H1 (cell line): ENCODE measurements at regions not wholly inside any gene's neighbourhood (a gene's known extent, or its start where the extent isn't known, plus 50 kb on each side); places are given as distances from the start of the nearest gene placed in this dataset.

Source experiments
- CTCF ChIA-PET: fragments of 300-600 bp; sonication (Branson Sonifier 250); formaldehyde crosslinking; loops from one replicate; lab custom pipeline; 2021; ENCODE audit not compliant: partially characterized antibody; lab: Charles Lee
- POLR2A ChIA-PET: fragments of 300-600 bp; sonication (Branson Sonifier 250); formaldehyde crosslinking; loops from one replicate; lab custom pipeline; 2021; ENCODE audit warnings: inconsistent platforms; ENCODE audit not compliant: partially characterized antibody; lab: Charles Lee
- DNase-seq, 2 experiments: peaks; one replicate each; pipeline versions ENCODE4 v3.0.0 to v3.0.0-alpha.2; 2010 to 2022; ENCODE audit warnings: low spot score in 2 of 2, low read depth in 1 of 2, mixed read lengths in 1 of 2
- FAIRE-seq: peaks from 2 replicates; lab custom pipeline; 2011; peaks lifted over from hg19 to GRCh38; lab: Jason Lieb, UNC
- H2AFZ ChIP-seq: 2 replicates; pipeline ENCODE4 v1.8.1; 2012; ENCODE audit warnings: low read length, inconsistent platforms
- H2AK5ac ChIP-seq: 2 replicates; pipeline ENCODE4 v1.6.1; 2013; ENCODE audit warnings: low read depth, low read length
- H2BK120ac ChIP-seq: replicated peaks from 2 replicates; pipeline ENCODE3; 2013; ENCODE audit warnings: low read depth, low read length, inconsistent platforms
- H2BK12ac ChIP-seq: 2 replicates; pipeline ENCODE4 v1.6.1; 2013; ENCODE audit warnings: low read depth, low read length
- H2BK15ac ChIP-seq: 2 replicates; pipeline ENCODE4 v1.6.1; 2013; ENCODE audit warnings: low read length
- H2BK20ac ChIP-seq: 2 replicates; pipeline ENCODE4 v1.6.1; 2013; ENCODE audit warnings: low read length
- H2BK5ac ChIP-seq: 2 replicates; pipeline ENCODE4 v1.6.1; 2013; ENCODE audit warnings: low read depth, low read length
- H3K14ac ChIP-seq: 2 replicates; pipeline ENCODE4 v1.6.1; 2013; ENCODE audit warnings: inconsistent platforms; ENCODE audit not compliant: insufficient read length
- H3K18ac ChIP-seq: 2 replicates; pipeline ENCODE4 v1.6.1; 2013; ENCODE audit warnings: low read length; ENCODE audit errors: extremely low read depth
- H3K23ac ChIP-seq: 2 replicates; pipeline ENCODE4 v1.6.1; 2013; ENCODE audit warnings: inconsistent platforms; ENCODE audit not compliant: insufficient read length
- H3K23me2 ChIP-seq: 2 replicates; pipeline ENCODE4 v1.6.1; 2013; ENCODE audit warnings: low read depth, low read length
- H3K27ac ChIP-seq: 2 replicates; pipeline ENCODE4 v1.6.1; 2011; ENCODE audit warnings: low read depth, low read length, inconsistent platforms
- H3K27me3 ChIP-seq, 4 experiments: replicated peaks in 1 of 4; 1 replicate in 1 of 4; 2 replicates in 3 of 4; pipeline versions ENCODE4 v1.6.1 to v1.8.1; 2011 to 2013; ENCODE audit warnings: low read length in 3 of 4, mild to moderate bottlenecking in 3 of 4, inconsistent platforms in 2 of 4, mixed read lengths in 2 of 4, moderate library complexity in 1 of 4; ENCODE audit not compliant: control insufficient read depth in 3 of 4, insufficient read depth in 3 of 4; ENCODE audit errors: extremely low read depth in 1 of 4
- H3K36me3 ChIP-seq, 4 experiments: 2 replicates each; pipeline versions ENCODE4 v1.6.1 to v1.8.1; 2011 to 2013; ENCODE audit warnings: mild to moderate bottlenecking in 4 of 4, low read length in 3 of 4, moderate library complexity in 2 of 4, control low read depth in 1 of 4, inconsistent platforms in 1 of 4; ENCODE audit not compliant: insufficient read depth in 4 of 4, control insufficient read depth in 2 of 4
- H3K4ac ChIP-seq: replicated peaks from 2 replicates; pipeline ENCODE3; 2013; ENCODE audit warnings: low read length, low read depth, mixed read lengths, inconsistent platforms; ENCODE audit not compliant: insufficient read length
- H3K4me1 ChIP-seq, 4 experiments: replicated peaks in 1 of 4; 1 replicate in 1 of 4; 2 replicates in 3 of 4; pipeline versions ENCODE4 v1.6.1 to v1.8.1; 2011 to 2013; ENCODE audit warnings: low read length in 3 of 4, inconsistent platforms in 2 of 4, mixed read lengths in 1 of 4; ENCODE audit not compliant: insufficient read depth in 4 of 4, control insufficient read depth in 3 of 4
- H3K4me2 ChIP-seq, 2 experiments: 2 replicates each; pipeline versions ENCODE4 v1.6.1 to v1.8.1; 2011 to 2013; ENCODE audit warnings: low read depth in 2 of 2, low read length in 2 of 2, control low read depth in 1 of 2, inconsistent platforms in 1 of 2, mild to moderate bottlenecking in 1 of 2; ENCODE audit not compliant: insufficient read depth in 1 of 2
- H3K4me3 ChIP-seq, 4 experiments: fragments of 200-600, 300-600 bp in 1 of 4; sonication (generic), shearing (Covaris generic), sonication (Bioruptor Twin) in 1 of 4; 2 replicates each; pipeline versions ENCODE4 v1.5.1 to v1.8.1; 2011 to 2016; ENCODE audit warnings: low read length in 4 of 4, low read depth in 3 of 4, control low read depth in 2 of 4, inconsistent platforms in 2 of 4, mild to moderate bottlenecking in 2 of 4, mixed read lengths in 1 of 4, moderate library complexity in 1 of 4; ENCODE audit not compliant: insufficient read depth in 2 of 4; ENCODE audit errors: extremely low read depth in 1 of 4
- H3K56ac ChIP-seq: replicated peaks from 2 replicates; pipeline ENCODE3; 2013; ENCODE audit warnings: low read depth, mild to moderate bottlenecking, mixed read lengths, low read length, inconsistent platforms; ENCODE audit not compliant: insufficient read length
- H3K79me1 ChIP-seq: 2 replicates; pipeline ENCODE4 v1.6.1; 2013; ENCODE audit warnings: low read depth, low read length, control low read depth
- H3K79me2 ChIP-seq, 2 experiments: 2 replicates each; pipeline versions ENCODE4 v1.6.1 to v1.8.1; 2012 to 2013; ENCODE audit warnings: low read length in 2 of 2, mild to moderate bottlenecking in 2 of 2, inconsistent platforms in 1 of 2; ENCODE audit not compliant: insufficient read depth in 2 of 2, control insufficient read depth in 1 of 2
- H3K9ac ChIP-seq, 4 experiments: replicated peaks in 1 of 4; 1 replicate in 1 of 4; 2 replicates in 3 of 4; pipeline versions ENCODE4 v1.6.1 to v1.8.1; 2011 to 2013; ENCODE audit warnings: low read depth in 3 of 4, low read length in 3 of 4, control low read depth in 2 of 4, mild to moderate bottlenecking in 2 of 4, moderate library complexity in 2 of 4, inconsistent platforms in 1 of 4; ENCODE audit errors: extremely low read depth in 1 of 4
- H3K9me3 ChIP-seq, 2 experiments: 2 replicates each; pipeline versions ENCODE4 v1.6.1 to v1.8.1; 2012 to 2013; ENCODE audit warnings: mild to moderate bottlenecking in 2 of 2, moderate library complexity in 2 of 2, control low read depth in 1 of 2, inconsistent platforms in 1 of 2, low read depth in 1 of 2, low read length in 1 of 2, mixed read lengths in 1 of 2; ENCODE audit not compliant: insufficient read depth in 2 of 2
- H4K20me1 ChIP-seq, 2 experiments: replicated peaks in 1 of 2; 2 replicates each; pipeline versions ENCODE3 to v1.8.1; 2011 to 2013; ENCODE audit warnings: inconsistent platforms in 2 of 2, low read length in 2 of 2, mild to moderate bottlenecking in 1 of 2; ENCODE audit not compliant: insufficient read depth in 2 of 2, control insufficient read depth in 1 of 2
- H4K5ac ChIP-seq: 2 replicates; pipeline ENCODE4 v1.6.1; 2013; ENCODE audit warnings: low read length, low read depth, mixed read lengths, inconsistent platforms; ENCODE audit not compliant: insufficient read length
- H4K8ac ChIP-seq: 2 replicates; pipeline ENCODE4 v1.8.0; 2013; ENCODE audit warnings: mild to moderate bottlenecking, moderate library complexity, low read length, inconsistent platforms; ENCODE audit not compliant: insufficient read depth; ENCODE audit errors: extremely low read depth
- H4K91ac ChIP-seq: replicated peaks from 2 replicates; pipeline ENCODE3; 2013; ENCODE audit warnings: low read length, mixed read lengths, inconsistent platforms; ENCODE audit not compliant: insufficient read length
- ASH2L ChIP-seq: fragments of 200-600, 300-600 bp; sonication (generic); IDR thresholded peaks from one replicate; pipeline ENCODE4 v1.7.1; 2017; ENCODE audit warnings: low read length
- BCL11A ChIP-seq, 2 experiments: IDR thresholded peaks; one replicate each; pipeline ENCODE4 v1.6.1; 2011; ENCODE audit warnings: low read depth in 2 of 2, low read length in 2 of 2, mild to moderate bottlenecking in 2 of 2
- BRCA1 ChIP-seq: IDR thresholded peaks from 2 replicates; pipeline ENCODE4 v1.6.1; 2012; ENCODE audit warnings: low read depth, low read length, improper control_type of control experiment
- CTCF ChIP-seq, 3 experiments: IDR thresholded peaks; 1 replicate in 2 of 3; 2 replicates in 1 of 3; pipeline versions ENCODE4 v1.5.1 to v1.6.1; 2011; ENCODE audit warnings: low read length in 3 of 3, mild to moderate bottlenecking in 3 of 3, inconsistent platforms in 2 of 3, low read depth in 1 of 3, moderate library complexity in 1 of 3; ENCODE audit not compliant: insufficient read depth in 1 of 3; ENCODE audit errors: control extremely low read depth in 1 of 3
- GABPA ChIP-seq: IDR thresholded peaks from 2 replicates; pipeline ENCODE4 v1.6.1; 2011; ENCODE audit warnings: mild to moderate bottlenecking, low read length, moderate library complexity, borderline replicate concordance; ENCODE audit not compliant: insufficient read depth
- KDM5A ChIP-seq: fragments of 200-600 bp; IDR thresholded peaks from 2 replicates; pipeline ENCODE4 v1.7.1; 2012; ENCODE audit warnings: mild to moderate bottlenecking, low read length, inconsistent platforms, mixed read lengths
- MAFK ChIP-seq: IDR thresholded peaks from 2 replicates; pipeline ENCODE4 v1.6.1; 2012; ENCODE audit warnings: low read depth, mild to moderate bottlenecking, improper control_type of control experiment, low read length
- POLR2A ChIP-seq, 2 experiments: IDR thresholded peaks; 1 replicate in 1 of 2; 2 replicates in 1 of 2; pipeline ENCODE4 v1.6.1; 2011; ENCODE audit warnings: low read depth in 2 of 2, low read length in 2 of 2, mild to moderate bottlenecking in 2 of 2; ENCODE audit errors: control extremely low read depth in 1 of 2
- RFX5 ChIP-seq: IDR thresholded peaks from 2 replicates; pipeline ENCODE4 v1.6.1; 2011; ENCODE audit warnings: low read depth, low read length, improper control_type of control experiment, borderline replicate concordance
- RXRA ChIP-seq: IDR thresholded peaks from 2 replicates; pipeline ENCODE4 v1.6.1; 2011; ENCODE audit warnings: low read depth, mild to moderate bottlenecking, low read length, moderate library complexity; ENCODE audit not compliant: insufficient read depth
- SAP30 ChIP-seq: fragments of 300-600 bp; sonication (generic); IDR thresholded peaks from 2 replicates; pipeline ENCODE4 v1.7.1; 2012; ENCODE audit warnings: low read length, moderate library complexity, mild to moderate bottlenecking, inconsistent platforms; ENCODE audit not compliant: insufficient read depth, insufficient replicate concordance
- SP4 ChIP-seq: IDR thresholded peaks from 2 replicates; pipeline ENCODE4 v1.6.1; 2012; ENCODE audit warnings: low read length, inconsistent platforms
- WGBS, 2 experiments: shearing (Covaris generic) in 1 of 2; methylation state at CpG; one replicate each; pipeline versions ENCODE4 v1.1.6 to v1.1.7; 2013 to 2015; ENCODE audit warnings: low lambda C conversion rate in 2 of 2, mixed read lengths in 2 of 2, inconsistent platforms in 1 of 2, low coverage in 1 of 2, missing lambda C conversion rate in 1 of 2; ENCODE audit not compliant: insufficient replicate concordance in 2 of 2, insufficient coverage in 1 of 2, insufficient read length in 1 of 2; ENCODE audit errors: extremely low coverage in 1 of 2, missing lambda C conversion rate in 1 of 2; 5-methylcytosine and 5-hydroxymethylcytosine counted together

- Histone ChIP-seq H3K27me3 (no peaks in the 10 kb centered on the region), H3K4ac (no peak overlapping the region), H2BK20ac (no peak overlapping the region), H3K27ac (no peak overlapping the region), H3K79me1 (no peaks in the 10 kb centered on the region), H4K20me1 (no peaks in the 10 kb centered on the region), H2BK120ac (no peak overlapping the region), H3K23me2 (no peaks in the 10 kb centered on the region), H3K79me2 (no peaks in the 10 kb centered on the region), H2BK15ac (no peak overlapping the region), H2AFZ (no peak overlapping the region), H3K18ac (no peak overlapping the region), H4K5ac (no peak overlapping the region), H4K91ac (no peak overlapping the region), H2BK5ac (no peak overlapping the region), H3K56ac (no peak overlapping the region), H3K4me3 (no peak overlapping the region), H3K4me1 (no peaks in the 10 kb centered on the region), H3K4me2 (no peak overlapping the region), H3K36me3 (no peaks in the 10 kb centered on the region), H2BK12ac (no peak overlapping the region), H3K9me3 (peaks cover 8 to 33% of the 10 kb centered on the region in 2 experiments), H3K14ac (no peak overlapping the region), H2AK5ac (no peak overlapping the region), H4K8ac (no peak overlapping the region), H3K23ac (no peak overlapping the region), H3K9ac (no peak overlapping the region)
- no peak for FAIRE-seq
- ChIA-PET CTCF (interaction anchor here (2.3 kb wide), 1 partner anchor 15 kb away, joined by 17 read pairs; no protein-coding TSS in a partner anchor), POLR2A (no interaction called here)
- WGBS, 2 experiments, result 73% methylated on average over 4 of the region's 4 CpGs; no CpG with 5 or more reads in 1 of the 2 experiments
- no peak for DNase-seq
- TF ChIP-seq POLR2A (IDR thresholded peaks at IDR 0.05; ENCODE audit: control extremely low read depth in 1 of 2, low read depth in 2 of 2, low read length in 2 of 2) (no peak), MAFK (no peak), KDM5A (no peak), RXRA (no peak), SAP30 (no peak), SP4 (no peak), CTCF (IDR thresholded peaks at IDR 0.05; ENCODE audit: control extremely low read depth in 1 of 3, insufficient read depth in 1 of 3, low read depth in 1 of 3, low read length in 3 of 3) (no peak), BRCA1 (no peak), GABPA (no peak), RFX5 (no peak), ASH2L (no peak), BCL11A (IDR thresholded peaks at IDR 0.05; ENCODE audit: low read depth in 2 of 2, low read length in 2 of 2) (no peak)
Measured at GRCh38 chr14:23894362-23895052, 59.1 kb upstream of the DHRS4 start.
